ENCODE measurements at regions not wholly inside any gene's neighbourhood (a gene's known extent, or its start where the extent isn't known, plus 50 kb on each side); places are given as distances from the start of the nearest gene placed in this dataset.

DNA sequence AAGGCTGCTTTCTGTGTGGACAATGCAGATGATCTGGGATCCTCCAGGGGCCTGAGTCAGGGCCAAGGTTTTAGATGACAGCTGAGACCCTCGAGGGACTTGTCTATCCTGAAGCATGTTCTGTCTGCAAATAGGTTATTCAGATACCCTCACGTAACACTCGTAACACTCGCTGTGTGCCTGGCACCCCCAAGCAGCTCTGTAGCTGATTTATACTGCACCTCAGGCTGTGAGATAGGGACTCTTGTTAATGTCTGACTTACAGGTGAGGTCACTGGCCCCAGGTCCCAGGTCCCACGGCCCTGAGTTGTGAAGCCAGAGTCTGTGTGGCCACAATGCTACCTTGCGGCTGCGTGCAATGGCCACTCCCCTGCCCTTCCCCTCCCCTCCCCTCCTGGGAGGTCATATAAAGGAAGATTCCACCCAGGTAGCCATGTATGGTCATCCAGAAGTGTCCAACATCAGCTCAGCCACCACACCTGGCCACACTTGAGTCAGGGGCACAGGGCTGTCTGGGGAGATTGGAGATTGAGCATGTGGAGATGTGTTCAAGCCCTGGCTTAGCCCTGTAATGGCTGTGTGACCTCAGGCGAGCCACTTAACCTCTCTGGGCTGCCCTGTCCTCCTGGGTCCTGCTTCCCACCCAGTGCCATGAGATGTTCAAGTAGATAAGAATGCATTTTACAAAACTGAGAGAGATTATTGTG is 687.7 kb downstream of the MATN1 start:
- no peak for DNase-seq (ENCODE audit: low spot score)

DNA sequence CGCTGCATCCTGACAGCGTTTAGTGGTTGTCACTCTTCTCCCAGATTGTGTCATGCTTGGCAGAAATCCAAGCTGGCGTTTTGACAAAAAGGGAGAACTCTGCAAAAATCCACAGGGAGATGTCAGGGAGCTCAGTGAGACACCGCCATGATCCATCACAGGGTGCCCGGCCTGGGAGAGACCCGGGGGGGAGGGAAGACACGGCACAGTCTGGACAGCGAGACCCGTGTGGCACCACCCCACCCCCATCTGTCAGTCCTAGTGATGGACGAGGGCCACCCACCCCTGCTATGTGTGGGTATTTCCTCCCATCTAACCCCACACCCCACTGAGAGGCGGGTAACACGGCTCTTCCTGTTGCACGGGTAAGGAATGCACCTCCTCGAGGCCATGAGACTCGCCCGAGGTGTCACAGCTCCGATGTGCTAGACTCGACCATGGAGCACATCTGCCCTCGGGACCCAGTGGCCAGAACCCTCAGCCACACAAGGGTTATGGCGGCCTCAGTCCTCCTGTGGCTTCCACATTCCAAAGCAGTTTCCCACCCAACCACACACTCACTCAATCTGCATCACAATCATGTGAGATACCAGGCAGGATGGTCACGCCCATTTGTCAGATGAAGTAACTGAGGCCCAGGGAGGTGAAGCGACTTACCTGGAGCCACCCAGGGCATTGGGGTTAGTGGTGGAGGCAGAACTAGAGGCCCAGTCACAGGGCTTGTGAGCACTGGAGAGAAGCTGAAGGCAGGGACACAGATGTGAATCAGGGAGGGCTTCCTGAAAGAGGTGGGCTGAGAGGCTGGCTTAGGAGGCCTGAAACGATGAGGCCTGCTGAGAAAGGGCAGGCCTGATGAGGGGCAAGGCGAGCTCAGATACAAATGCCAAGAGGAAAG is 688.5 kb downstream of the MATN1 start:
- no peak for DNase-seq (ENCODE audit: low spot score)

DNA sequence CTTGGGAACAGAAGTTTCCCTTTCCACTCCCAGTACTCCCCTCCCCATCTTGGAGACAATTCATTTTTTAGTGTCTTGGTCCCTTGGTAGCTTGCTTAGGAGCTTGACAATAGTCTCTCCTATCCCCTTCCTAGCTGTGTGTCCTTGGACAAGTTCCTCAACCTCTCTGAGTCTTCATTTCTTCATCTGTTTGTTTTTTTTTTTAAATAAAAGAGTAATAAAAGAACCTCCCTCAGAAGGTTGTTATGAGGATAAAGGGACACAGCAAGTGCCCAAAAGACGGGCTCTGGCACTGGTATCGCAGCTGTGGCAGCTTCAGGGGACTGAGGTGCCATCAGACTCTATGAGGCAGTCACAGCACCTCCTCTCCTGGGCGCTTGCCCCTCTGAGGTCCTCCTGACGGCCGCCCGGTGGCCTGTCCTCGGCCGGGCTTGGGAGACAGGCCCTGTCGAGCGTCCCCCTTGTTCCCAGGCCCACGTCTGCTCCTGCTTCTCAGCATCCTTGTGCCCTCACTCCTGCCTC is 689.2 kb downstream of the MATN1 start:
- DNase-seq (ENCODE audit: low spot score): no peak

DNA sequence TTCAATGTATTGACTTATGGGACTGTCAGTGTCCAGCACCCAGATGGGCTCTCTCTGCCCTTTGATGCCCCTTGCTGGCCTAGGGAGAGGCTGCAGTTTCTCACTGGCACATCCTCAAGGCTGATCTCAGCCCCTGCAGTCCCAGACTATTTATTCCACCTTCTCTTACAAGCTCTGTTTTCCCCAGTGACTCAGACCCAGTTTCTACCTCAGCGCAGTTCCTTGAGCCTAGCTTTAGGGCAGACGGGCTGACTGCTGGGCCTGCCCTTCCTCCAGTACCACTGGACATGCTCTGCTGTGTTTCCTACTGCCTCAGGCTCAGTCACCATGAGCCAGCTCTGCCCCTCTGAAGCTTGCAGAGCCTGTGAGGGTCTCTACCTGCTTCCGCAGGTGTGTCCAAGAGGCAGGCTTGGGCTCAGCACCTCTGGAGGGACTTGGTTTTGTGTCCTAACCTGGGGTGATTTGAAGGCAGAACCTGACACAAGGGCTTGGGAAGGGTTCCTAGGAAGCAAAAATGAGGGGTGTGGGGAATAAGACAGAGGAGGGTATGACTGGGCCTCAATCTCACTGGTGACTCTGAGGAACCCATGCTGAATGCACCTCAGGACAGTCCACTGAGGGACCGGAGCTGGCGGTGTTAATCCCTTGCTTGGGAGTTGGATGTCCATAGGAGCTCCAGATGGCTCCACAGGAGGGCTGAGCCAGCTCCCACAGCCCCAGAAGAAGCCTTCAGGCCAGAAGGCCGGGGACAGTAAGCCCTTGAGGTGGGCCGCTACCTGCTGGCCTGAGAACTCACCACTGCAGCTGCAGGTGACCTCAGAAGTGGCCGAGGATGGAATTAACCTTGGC is 689.9 kb downstream of the MATN1 start:
- DNase-seq (ENCODE audit: low spot score): no peak

DNA sequence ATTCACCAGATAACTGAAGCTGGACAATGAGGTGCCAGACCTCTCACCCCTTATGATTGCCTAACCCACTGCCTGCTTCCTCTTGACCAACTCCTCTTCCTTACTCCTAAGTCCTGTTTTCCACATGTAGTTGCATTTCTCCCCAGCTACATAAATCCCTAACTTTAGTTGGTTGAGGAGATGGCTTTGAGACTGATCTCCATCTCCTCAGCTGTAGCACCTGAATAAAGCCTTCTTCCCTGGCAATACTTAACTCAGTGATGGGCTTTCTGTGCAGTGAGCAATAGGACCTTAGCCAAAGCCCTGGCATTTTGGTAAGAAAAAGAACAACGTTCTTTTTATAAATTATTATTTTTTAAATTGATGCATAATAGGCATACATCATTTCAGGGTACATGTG is 691.1 kb downstream of the MATN1 start:
- DNase-seq (ENCODE audit: low spot score): no peak

DNA sequence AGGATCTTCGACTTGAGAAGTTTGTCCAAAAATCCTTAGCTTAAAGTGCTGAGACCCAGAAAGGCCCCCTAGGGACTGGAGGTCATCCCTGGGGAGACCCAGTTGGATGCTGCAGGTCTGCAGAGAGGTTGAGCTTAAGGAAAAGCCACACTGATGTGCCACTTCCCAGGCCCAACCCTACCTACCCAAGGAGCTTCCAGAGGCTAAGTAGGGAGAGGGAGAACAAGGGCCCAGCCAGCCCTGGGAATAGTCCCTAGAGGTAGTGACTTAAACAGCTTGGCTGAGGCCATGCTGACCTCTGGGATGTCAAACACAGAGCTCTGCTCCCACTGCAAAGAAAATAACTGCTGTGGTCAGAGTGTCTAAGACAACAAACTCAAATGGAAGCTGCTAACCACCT is 693.7 kb downstream of the MATN1 start:
- DNase-seq (ENCODE audit: low spot score): no peak

DNA sequence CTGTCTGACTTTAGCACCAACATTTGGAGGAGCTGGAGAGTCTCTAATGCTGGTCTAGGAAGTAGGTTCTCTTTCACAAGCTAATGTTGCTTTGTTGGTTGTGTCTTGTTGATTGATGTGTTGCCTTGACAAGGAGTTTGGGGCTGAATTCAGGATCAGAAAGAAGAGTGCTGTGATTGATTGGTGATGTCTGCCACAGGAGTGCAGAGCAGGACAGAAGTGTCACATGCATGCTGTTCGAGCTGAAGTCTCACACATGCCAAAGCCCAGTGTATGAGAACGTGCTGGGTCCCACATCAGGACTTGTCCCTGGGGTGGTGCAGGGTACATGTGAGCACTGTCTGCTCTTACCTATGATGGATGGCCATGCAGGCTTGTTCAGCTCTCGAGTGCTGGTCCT is 694.4 kb downstream of the MATN1 start:
- no peak for DNase-seq (ENCODE audit: low spot score)

DNA sequence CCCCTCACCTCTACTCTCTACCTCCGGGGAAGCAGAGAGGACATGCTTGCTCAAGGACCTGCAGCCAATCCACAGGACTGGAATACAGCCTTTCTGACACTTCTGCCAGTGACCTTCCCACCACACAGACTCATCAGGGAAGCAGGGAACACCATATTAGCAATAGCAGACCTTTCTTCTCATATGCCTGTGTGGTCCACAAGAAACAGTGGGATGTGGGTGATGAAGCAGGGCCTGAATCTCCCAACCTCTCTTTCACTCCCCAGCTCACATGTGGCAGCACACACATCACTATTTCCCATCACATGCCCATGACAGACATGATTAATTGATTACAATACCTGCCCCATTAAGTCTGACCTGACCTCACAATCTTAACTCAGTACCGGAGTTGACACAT is 695.1 kb downstream of the MATN1 start:
- no peak for DNase-seq (ENCODE audit: low spot score)

DNA sequence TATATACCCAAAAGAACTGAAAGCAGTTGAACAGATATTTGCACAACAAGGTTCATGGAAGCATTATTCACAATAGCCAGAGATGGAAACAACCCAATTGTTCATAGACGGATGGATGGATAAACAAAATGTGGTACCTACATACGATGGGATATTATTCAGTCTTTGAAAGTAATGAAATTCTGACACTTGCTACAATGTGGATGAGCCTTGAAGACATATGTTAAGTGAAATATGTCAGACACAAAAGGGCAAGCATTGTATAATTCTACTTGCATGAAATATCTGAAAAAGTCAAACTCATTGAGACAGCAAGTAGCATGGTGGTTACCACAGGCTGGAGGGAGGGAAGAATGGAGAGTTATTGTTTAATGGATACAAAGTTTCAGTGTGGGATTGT is 696.1 kb downstream of the MATN1 start:
- DNase-seq (ENCODE audit: low spot score): no peak

DNA sequence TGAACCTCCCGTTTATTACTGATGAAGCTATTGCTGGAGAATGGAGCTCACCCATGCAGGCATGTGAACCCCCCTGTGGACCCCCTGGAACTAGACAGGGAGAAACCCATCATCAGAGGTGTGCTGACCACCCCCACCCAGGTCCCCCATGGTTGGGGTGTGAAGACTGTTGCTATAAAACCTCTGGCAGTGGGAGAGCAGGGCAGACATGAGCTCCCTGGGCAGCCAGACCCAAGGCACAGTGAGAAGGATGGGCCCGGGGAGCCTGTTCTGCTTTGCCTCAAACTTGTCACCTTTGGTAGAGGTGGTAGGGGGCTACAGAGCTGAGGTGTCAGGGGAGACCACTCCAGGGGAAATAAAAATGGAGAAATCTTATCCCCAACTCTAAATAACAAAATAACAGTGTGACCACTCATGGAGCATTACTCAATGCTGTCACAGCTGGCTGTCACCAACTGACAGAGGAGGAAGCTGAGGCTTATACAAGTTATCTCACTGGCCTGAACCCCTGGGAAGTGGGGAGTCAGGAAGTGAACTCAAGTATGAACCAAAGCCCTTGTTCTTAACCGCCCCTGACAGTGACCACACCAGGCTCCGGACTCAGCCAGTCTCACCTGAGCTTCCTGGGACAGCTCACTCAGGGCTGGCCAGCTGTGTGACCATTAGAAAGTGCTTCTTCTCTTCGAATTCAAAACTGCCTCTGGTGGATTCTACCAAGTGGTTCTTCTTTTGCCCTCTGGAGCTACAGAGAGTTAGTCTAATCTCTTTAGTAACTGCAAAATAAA is 698.8 kb downstream of the MATN1 start:
- DNase-seq (ENCODE audit: low spot score): no peak

DNA sequence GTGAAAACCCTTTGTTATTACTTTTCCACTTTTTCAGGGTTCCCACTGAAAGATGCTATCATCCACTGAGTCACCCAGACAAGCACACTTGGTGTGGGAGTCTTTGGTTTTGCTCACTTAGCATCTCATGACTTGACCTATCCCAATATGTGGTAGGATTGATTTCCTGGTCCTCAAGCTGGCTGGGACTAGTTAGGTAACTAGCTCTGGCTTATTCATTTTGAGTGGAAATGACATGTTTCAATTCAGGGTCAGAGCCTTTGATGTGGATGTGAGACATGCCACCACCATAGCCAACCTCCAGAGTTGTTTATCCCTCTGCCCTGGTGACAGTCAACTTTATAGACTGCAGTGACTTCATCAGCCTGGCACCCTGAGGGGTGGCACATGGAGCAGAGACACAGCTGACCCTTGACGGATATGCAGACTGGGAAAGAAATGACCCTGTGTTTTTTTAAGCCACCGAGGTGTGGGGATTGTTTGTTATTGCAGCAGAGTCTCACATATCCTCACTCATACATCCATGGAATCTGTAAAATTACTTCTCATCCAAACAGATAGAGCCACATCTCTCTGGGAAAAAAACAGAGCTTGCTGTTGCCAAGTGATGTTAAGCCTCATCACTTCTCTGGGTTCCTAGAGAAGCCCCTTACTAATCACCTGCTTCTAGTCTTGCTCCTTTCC is 699.9 kb downstream of the MATN1 start:
- DNase-seq (ENCODE audit: low spot score): no peak

DNA sequence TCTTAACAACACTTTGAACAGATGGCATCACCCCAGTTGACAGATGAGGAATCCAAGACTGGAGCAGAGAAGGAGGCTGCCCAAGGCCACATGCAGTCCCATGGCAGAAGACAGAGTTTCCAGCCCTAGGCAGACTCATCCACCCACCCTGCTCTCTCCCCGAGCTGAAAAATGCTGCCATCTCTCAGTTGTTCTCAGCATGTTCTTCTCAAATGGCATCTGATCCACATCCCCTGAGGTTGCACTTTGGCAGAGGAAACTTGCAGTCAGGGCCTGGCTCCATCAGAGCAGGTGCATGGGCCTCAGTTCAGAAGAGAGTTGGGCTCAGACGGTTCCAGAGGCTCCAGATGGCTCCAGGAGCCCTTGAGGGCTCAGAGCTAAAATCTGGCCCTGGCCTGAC is 709.4 kb downstream of the MATN1 start:
- peak; percentile 16 for DNase-seq (ENCODE audit: low spot score)

DNA sequence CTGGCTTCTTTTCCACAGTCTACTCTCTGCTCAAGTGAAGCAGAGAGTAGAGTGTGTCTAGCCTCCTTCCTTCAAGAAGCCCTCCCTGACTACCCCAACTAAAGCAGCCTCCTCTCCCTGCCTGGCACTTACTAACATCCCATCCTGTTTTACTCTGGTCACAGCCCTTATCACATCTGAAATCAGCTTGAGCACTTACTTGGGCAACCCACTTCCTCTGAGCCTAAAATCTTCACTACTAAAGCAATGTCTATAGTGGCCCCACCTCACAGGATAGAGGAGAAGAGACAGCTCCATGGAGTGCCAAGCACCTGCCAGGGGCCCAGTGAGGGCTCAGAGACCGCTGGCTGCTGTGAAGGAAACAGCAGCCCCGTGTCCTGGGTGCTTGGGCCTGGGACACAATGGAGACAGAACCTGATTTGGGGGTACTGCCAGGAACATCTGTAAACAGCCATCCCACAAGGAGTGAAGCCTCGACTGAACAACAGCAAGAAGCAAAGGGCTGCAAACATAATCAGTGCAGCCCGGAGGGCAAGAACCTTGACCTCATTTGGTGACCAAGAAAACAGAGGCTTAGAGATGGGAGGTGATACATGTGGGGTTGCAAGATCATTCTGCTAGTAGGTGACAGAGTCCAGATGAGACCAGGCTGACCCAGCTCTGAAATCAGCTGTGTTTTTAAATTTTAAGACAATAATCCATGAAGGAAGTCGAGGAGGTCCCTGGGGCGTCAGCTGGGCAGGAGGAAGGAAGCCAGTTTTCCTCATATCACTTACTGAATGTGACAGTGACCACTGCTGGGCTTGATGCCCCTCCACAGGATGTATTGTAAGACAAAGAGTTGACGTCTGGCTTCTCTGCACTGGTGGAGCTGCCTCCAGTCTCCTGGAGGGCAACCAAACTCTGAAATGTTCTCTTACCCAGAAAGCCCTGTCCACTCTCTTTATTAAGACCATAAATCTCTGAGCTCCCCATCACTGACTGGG is 710.6 kb downstream of the MATN1 start:
- DNase-seq (ENCODE audit: low spot score): no peak

DNA sequence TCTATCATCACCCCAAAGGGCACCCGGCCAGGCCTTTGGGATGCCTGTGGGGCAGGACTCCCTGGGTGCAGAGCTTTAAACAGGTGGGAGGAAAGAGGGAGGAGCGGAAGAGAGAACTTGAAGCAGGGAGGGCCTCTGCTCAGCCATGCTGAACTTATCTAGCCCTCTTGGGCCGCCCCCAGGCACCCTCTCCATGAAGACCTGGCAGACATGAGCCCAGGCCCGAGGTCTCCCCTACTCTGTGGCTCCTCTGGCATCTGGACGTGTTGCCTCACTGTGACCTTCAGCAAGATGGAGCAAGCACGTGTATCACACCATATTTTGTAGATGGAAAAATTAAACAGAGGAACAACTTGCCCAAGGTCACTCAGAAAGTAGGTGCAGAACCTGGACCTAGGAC is 711.4 kb downstream of the MATN1 start:
- no peak for DNase-seq (ENCODE audit: low spot score)

DNA sequence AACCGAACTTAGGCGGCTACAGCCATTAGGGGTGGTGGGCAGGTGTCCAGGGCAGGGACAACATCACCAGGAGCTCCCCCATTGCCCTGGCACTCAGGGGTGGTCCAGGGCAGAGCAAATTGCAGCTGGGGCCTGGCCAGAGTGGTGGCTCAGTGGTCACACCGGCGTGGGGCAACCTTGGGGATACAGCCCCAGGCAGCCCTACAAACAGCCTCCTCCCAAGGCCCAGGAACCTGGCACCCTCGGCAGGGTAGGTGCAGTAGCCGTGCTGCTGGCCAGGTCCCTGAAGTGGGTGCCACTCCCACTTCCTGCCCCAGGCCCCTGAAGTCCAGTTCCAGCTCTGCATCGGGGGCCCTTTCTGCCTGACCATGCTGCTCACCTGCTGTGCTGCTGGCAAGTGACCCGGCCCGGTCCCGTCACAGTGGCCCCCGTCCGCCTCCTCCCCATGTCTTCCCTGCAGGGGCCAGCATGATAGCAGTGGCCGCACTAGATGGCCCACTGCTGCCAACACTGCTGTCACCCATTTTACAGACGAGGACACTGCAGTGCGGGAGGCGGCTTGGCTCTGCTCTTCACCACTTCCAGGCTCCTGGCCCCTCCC is 712.8 kb downstream of the MATN1 start:
- no peak for DNase-seq (ENCODE audit: low spot score)

DNA sequence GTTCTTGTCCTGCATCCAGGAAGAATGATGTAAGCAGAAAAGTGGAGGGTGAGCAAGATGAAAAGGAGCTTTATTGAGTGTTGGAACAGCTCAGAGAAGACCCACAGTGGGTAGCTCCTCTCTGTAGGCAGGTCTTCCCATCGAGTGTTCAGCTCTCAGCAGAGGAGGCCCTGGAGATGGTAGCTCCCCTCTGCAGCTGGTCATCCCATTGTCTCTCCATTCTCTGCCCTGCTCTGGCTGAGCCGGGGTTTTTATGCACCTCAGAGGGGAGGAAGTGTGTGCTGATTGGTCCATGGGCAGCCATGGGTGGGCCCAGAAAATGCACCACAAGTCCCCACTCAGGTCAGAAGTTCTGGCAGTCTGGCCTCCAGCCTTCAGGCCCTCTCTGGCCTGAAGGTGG is 713.7 kb downstream of the MATN1 start:
- no peak for DNase-seq (ENCODE audit: low spot score)

DNA sequence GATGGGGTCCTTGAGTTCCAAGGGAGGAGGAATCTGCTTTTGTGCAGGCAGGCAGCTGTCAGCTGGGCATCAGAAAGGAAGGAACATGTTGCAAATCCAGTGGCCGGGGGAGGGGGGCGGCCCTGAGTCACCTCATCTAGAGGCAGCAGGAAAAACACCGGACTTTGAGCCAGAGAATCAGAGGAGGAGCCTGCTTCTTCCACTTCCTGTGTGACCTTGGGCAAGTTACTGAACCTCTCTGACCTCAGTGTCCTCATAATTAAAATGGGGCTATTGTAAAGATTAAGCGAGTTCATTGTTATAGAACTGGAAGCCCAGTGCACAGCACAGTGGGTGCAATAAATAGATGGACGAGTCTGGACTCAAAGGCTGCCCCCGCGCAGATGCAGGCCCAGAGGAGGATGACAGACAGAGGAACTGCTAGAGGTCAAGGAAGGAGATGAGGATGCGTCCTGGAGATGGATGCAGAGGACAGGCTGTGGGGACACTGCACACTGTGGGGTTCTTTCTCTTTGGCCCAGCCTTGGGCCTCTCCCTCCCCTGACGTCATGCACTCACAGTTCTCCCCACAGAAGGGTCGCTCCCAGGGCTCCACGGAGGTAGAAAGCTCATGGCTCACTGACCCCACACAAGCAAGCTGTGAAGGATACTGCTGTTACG is 714.3 kb downstream of the MATN1 start:
- no peak for DNase-seq (ENCODE audit: low spot score)

DNA sequence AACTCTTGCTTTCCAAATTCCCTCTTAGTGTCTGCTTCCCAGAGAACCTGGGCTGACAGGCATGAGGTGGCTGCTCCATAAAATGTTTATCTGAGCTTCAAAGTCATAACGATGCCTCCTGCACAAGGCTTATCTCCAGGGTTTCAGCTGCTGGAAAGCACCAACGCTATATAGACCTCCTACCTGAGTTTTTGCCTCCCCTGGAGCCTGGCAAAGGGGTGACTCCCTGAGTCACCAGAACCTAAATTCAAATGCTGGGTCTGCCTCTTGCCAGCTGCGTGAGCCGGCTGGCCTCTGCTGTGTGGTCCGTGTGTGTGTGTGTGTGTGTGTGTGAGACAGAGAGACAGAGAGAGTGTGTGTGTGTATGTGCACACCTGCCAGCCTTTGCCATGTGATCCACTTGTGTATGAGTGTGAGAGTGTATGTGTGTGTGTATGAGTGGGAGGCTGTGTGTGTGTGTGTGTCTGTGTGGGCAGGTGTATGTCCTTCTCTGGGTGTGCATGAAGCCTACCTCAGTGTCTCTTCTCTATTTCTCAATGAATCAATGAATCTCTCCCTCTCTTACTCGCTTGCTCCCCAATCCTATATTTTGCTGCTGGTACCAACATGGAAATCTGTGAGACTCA is 714.9 kb downstream of the MATN1 start:
- no peak for DNase-seq (ENCODE audit: low spot score)
